Endothelial cell of umbilical vein (primary cell): ENCODE measurements at regions not wholly inside any gene's neighbourhood (a gene's known extent, or its start where the extent isn't known, plus 50 kb on each side); places are given as distances from the start of the nearest gene placed in this dataset.

Experiments used
- BruUV-seq: library from RNA; stranded (reverse); fragments of 400-500 nt; replicated peaks from 2 replicates; lab custom pipeline; 2021; lab: Mats Ljungman, UMichigan
- CTCF ChIA-PET: fragments of 300-600, 350-600 bp; sonication (Branson Sonifier 250); formaldehyde crosslinking; loops from one replicate; lab custom pipeline; 2021; ENCODE audit warnings: antibody characterized with exemption, inconsistent platforms; lab: Charles Lee
- POLR2A ChIA-PET: fragments of 300-600, 350-600 bp; sonication (Branson Sonifier 250); formaldehyde crosslinking; loops from one replicate; lab custom pipeline; 2021; ENCODE audit warnings: antibody characterized with exemption, inconsistent platforms; lab: Charles Lee
- DNase-seq: peaks from one replicate; pipeline ENCODE4 v3.0.0-alpha.2; 2011; ENCODE audit warnings: low read depth, low spot score
- FAIRE-seq: peaks from 2 replicates; lab custom pipeline; 2011; peaks lifted over from hg19 to GRCh38; lab: Jason Lieb, UNC
- H2AFZ ChIP-seq: 2 replicates; pipeline ENCODE4 v1.6.0; 2012; ENCODE audit warnings: low read depth, low read length, control low read depth, inconsistent platforms
- H3K27ac ChIP-seq: 2 replicates; pipeline ENCODE4 v1.5.1; 2011; ENCODE audit warnings: low read depth, mild to moderate bottlenecking, control low read depth, low read length, moderate library complexity; ENCODE audit not compliant: insufficient read depth
- H3K27me3 ChIP-seq, 2 experiments: 2 replicates each; pipeline versions ENCODE4 v1.6.0 to v1.6.1; 2011; ENCODE audit warnings: low read length in 2 of 2, mixed read lengths in 1 of 2; ENCODE audit not compliant: control insufficient read depth in 2 of 2, insufficient read depth in 2 of 2
- H3K36me3 ChIP-seq, 2 experiments: 2 replicates in 1 of 2; 3 replicates in 1 of 2; pipeline ENCODE4 v1.5.1; 2011; ENCODE audit warnings: low read length in 2 of 2, mild to moderate bottlenecking in 1 of 2, moderate library complexity in 1 of 2; ENCODE audit not compliant: control insufficient read depth in 2 of 2, insufficient read depth in 2 of 2; ENCODE audit errors: extremely low read depth in 1 of 2
- H3K4me1 ChIP-seq: 3 replicates; pipeline ENCODE4 v1.5.1; 2011; ENCODE audit warnings: mild to moderate bottlenecking, low read length; ENCODE audit not compliant: control insufficient read depth, insufficient read depth; ENCODE audit errors: extremely low read depth
- H3K4me2 ChIP-seq: 2 replicates; pipeline ENCODE4 v1.6.1; 2011; ENCODE audit warnings: low read length, control low read depth, mixed read lengths; ENCODE audit not compliant: insufficient read depth
- H3K4me3 ChIP-seq, 3 experiments: fragments of 200-600 bp in 1 of 3; sonication (generic), shearing (Covaris generic) in 1 of 3; replicated peaks in 1 of 3; 2 replicates each; pipeline ENCODE4 v1.5.1; 2011 to 2016; ENCODE audit warnings: control low read depth in 3 of 3, low read length in 3 of 3, mild to moderate bottlenecking in 2 of 3, inconsistent platforms in 1 of 3, low read depth in 1 of 3, moderate library complexity in 1 of 3; ENCODE audit not compliant: insufficient read depth in 1 of 3
- H3K79me2 ChIP-seq: 2 replicates; pipeline ENCODE4 v1.6.0; 2012; ENCODE audit warnings: low read length, inconsistent platforms; ENCODE audit not compliant: control insufficient read depth, insufficient read depth
- H3K9ac ChIP-seq: replicated peaks from 2 replicates; pipeline ENCODE3; 2011; ENCODE audit warnings: low read length, control low read depth; ENCODE audit not compliant: insufficient read depth; ENCODE audit errors: extremely low read depth
- H3K9me1 ChIP-seq: replicated peaks from 3 replicates; pipeline ENCODE4 v1.6.0; 2011; ENCODE audit warnings: mild to moderate bottlenecking, low read length; ENCODE audit not compliant: control insufficient read depth, insufficient read depth; ENCODE audit errors: extremely low read depth
- H3K9me3 ChIP-seq: replicated peaks from 2 replicates; pipeline ENCODE4 v1.5.1; 2012; ENCODE audit warnings: low read length, inconsistent platforms; ENCODE audit not compliant: control insufficient read depth, insufficient read depth
- H4K20me1 ChIP-seq: replicated peaks from 2 replicates; pipeline ENCODE3; 2011; ENCODE audit warnings: mild to moderate bottlenecking, low read length; ENCODE audit not compliant: control insufficient read depth, insufficient read depth; ENCODE audit errors: extremely low read depth
- EZH2 ChIP-seq: IDR thresholded peaks from 2 replicates; pipeline ENCODE4 v1.6.1; 2012; ENCODE audit warnings: borderline replicate concordance, low read depth, mild to moderate bottlenecking, moderate library complexity, low read length, inconsistent platforms; ENCODE audit not compliant: severe bottlenecking
- FOS ChIP-seq: IDR thresholded peaks from 2 replicates; pipeline ENCODE4 v1.6.1; 2011; ENCODE audit warnings: mild to moderate bottlenecking, low read length, moderate library complexity, borderline replicate concordance; ENCODE audit not compliant: insufficient read depth
- GATA2 ChIP-seq: IDR thresholded peaks from 2 replicates; pipeline ENCODE4 v1.7.0; 2011; ENCODE audit warnings: low read depth, mild to moderate bottlenecking, moderate library complexity, mixed read lengths, low read length; ENCODE audit not compliant: insufficient read length, insufficient read depth
- JUN ChIP-seq: IDR thresholded peaks from 2 replicates; pipeline ENCODE4 v1.6.1; 2011; ENCODE audit warnings: borderline replicate concordance, low read depth; ENCODE audit not compliant: insufficient read length, insufficient read depth
- MAX ChIP-seq: IDR thresholded peaks from 2 replicates; pipeline ENCODE4 v1.6.1; 2011; ENCODE audit not compliant: insufficient read depth, insufficient read length
- MYC ChIP-seq: IDR thresholded peaks from one replicate; pipeline ENCODE4 v1.6.1; 2011; ENCODE audit warnings: mild to moderate bottlenecking, low read depth, low read length
- POLR2A ChIP-seq: IDR thresholded peaks from 2 replicates; pipeline ENCODE4 v1.6.1; 2012; ENCODE audit warnings: low read depth, mild to moderate bottlenecking, control low read depth, low read length
- POLR2AphosphoS5 ChIP-seq: IDR thresholded peaks from 2 replicates; pipeline ENCODE4 v1.6.1; 2012; ENCODE audit warnings: low read depth, mild to moderate bottlenecking, control low read depth, low read length, moderate library complexity; ENCODE audit not compliant: insufficient read depth
- dilution Hi-C: fragments of 300-500 bp; cut with MboI; formaldehyde crosslinking; loops from one replicate; pipeline ENCODE4 v1.15.0; 2019; ENCODE audit warnings: low sequenced_read_pairs; ENCODE audit not compliant: extremely low pct_ligation_motif_present
- intact Hi-C: fragments of 100-400 bp; cut with micrococcal nuclease; formaldehyde crosslinking; loops from one replicate; pipeline ENCODE4 v1.10.0; 2022
- TF ChIP-seq, protein P1 (sequence below), 2 donors: IDR thresholded peaks; 1 replicate in 1 of 2; 2 replicates in 1 of 2; pipeline ENCODE4 v1.5.1; 2011; ENCODE audit warnings: low read length in 2 of 2, mild to moderate bottlenecking in 2 of 2, moderate library complexity in 2 of 2, control low read depth in 1 of 2, inconsistent platforms in 1 of 2, low read depth in 1 of 2; ENCODE audit not compliant: insufficient read depth in 1 of 2; ENCODE audit errors: extremely low read depth in 1 of 2

GRCh38 chr12:131589221-131589897 lies 121.5 kb upstream of the SFSWAP start:
- Histone ChIP-seq H3K9me3 (peaks cover 2% of the 10 kb centered on the region), H3K4me3 (no peak overlapping the region), H3K4me1 (no peaks in the 10 kb centered on the region), H3K9me1 (no peaks in the 10 kb centered on the region), H3K27ac (no peak overlapping the region), H4K20me1 (no peaks in the 10 kb centered on the region), H3K36me3 (no peaks in the 10 kb centered on the region), H3K27me3 (no peaks in the 10 kb centered on the region), H3K9ac (no peak overlapping the region), H3K4me2 (no peak overlapping the region), H3K79me2 (no peaks in the 10 kb centered on the region), H2AFZ (no peak overlapping the region)
- no peak for DNase-seq
- no TSS peak for BruUV-seq
- POLR2A ChIA-PET = no interaction called here
- dilution Hi-C loops (no loop called here), intact Hi-C loops (no loop called here)
- CTCF ChIA-PET = no interaction called here
- FAIRE-seq = no peak
- TF ChIP-seq POLR2AphosphoS5 = no peak

DNA sequence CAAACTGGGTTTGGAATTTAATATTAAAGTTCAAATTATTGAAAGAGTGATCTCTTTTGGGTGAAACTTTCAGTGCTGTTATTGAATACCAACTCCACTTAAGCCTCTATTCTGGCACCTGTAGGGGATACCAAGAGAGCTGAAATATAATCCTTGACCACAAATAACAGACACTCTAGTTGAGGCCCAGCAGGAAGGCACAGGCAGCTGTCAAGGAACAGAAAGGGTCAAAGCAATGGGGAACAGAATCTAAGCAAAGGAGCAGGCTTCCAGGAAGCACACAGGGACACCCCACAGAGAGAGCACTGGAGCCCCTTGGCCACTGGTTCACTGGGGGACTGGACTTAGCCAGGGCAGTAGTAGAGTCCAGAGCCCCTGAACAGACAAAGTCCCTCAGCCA lies 120.9 kb upstream of the SFSWAP start:
- no peak for TF ChIP-seq MAX
- TF ChIP-seq GATA2 = no peak
- TF ChIP-seq EZH2 = no peak
- no peak for TF ChIP-seq POLR2A
- TF ChIP-seq POLR2AphosphoS5 = no peak
- TF ChIP-seq MYC = no peak
- TF ChIP-seq FOS = no peak
- TF ChIP-seq, protein P1, sequence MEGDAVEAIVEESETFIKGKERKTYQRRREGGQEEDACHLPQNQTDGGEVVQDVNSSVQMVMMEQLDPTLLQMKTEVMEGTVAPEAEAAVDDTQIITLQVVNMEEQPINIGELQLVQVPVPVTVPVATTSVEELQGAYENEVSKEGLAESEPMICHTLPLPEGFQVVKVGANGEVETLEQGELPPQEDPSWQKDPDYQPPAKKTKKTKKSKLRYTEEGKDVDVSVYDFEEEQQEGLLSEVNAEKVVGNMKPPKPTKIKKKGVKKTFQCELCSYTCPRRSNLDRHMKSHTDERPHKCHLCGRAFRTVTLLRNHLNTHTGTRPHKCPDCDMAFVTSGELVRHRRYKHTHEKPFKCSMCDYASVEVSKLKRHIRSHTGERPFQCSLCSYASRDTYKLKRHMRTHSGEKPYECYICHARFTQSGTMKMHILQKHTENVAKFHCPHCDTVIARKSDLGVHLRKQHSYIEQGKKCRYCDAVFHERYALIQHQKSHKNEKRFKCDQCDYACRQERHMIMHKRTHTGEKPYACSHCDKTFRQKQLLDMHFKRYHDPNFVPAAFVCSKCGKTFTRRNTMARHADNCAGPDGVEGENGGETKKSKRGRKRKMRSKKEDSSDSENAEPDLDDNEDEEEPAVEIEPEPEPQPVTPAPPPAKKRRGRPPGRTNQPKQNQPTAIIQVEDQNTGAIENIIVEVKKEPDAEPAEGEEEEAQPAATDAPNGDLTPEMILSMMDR (IDR thresholded peaks at IDR 0.05; ENCODE audit: extremely low read depth in 1 of 2, insufficient read depth in 1 of 2, low read depth in 1 of 2, low read length in 2 of 2) = no peak
- TF ChIP-seq JUN = no peak
- CTCF ChIA-PET = no interaction called here
- Histone ChIP-seq H3K4me2 (no peak overlapping the region), H2AFZ (no peak overlapping the region), H4K20me1 (no peaks in the 10 kb centered on the region), H3K27ac (no peak overlapping the region), H3K9me3 (peaks cover 2% of the 10 kb centered on the region), H3K9ac (no peak overlapping the region), H3K27me3 (no peaks in the 10 kb centered on the region), H3K79me2 (no peaks in the 10 kb centered on the region), H3K36me3 (no peaks in the 10 kb centered on the region), H3K9me1 (no peaks in the 10 kb centered on the region), H3K4me1 (no peaks in the 10 kb centered on the region), H3K4me3 (no peak overlapping the region)
- POLR2A ChIA-PET = no interaction called here
- no TSS peak for BruUV-seq
- DNase-seq (no peak), FAIRE-seq (no peak)
- intact Hi-C loops = no loop called here
- dilution Hi-C loops = no loop called here
